ENCODE measurements at regions not wholly inside any gene's neighbourhood (a gene's known extent, or its start where the extent isn't known, plus 50 kb on each side); places are given as distances from the start of the nearest gene placed in this dataset.

DNA sequence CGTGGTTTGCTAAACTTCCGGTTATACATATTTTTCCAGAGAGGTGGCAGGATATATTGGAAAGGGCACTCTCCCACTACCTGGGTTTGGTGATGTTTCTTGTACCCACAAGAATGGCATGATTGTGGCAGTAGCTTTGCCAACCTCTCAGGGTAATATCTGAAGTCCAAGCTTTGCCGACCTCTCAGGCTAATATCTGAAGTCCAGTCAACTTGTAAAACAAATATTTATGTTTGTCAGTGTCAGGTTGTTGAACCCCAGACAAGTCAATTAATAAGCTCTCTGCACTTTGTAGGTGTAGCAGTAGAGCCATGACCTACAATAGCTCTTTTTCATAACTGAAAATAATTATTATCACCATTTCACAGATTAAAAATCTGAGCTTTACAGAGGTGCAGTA is 167.0 kb downstream of the POU4F1 start:
- TF ChIP-seq CTCF (IDR thresholded peaks at IDR 0.05; ENCODE audit: insufficient read depth, low read length, severe bottlenecking): no peak
- Histone ChIP-seq H3K36me3 (ENCODE audit: control insufficient read depth, insufficient read depth, low read length) (no peaks in the 10 kb centered on the region), H3K27me3 (ENCODE audit: control insufficient read depth, insufficient read depth, low read length) (no peaks in the 10 kb centered on the region), H3K4me3 (ENCODE audit: low read depth, low read length) (no peak overlapping the region)
- DNase-seq (ENCODE audit: low read depth): no peak
- no peak for FAIRE-seq

DNA sequence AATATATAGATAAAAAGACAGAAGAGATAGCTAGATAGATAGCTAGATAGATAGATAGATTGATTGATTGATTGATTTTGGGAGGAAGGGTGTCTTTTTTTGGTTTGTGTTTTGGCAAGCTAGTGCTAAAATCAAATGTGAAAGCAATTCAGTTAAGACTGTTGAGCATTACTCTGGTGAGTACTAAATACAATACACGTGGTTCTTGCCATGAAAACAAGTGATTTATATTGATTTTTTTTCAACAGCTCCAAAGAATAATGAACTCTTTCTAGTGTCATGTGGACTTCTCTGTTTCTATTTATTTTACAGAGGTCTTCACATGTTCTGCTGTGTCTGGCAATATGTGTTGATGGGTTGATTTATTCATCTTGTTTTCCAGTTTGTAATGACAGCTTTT is 172.0 kb downstream of the POU4F1 start:
- Histone ChIP-seq H3K36me3 (ENCODE audit: control insufficient read depth, insufficient read depth, low read length) (no peaks in the 10 kb centered on the region), H3K4me3 (ENCODE audit: low read depth, low read length) (no peak overlapping the region), H3K27me3 (ENCODE audit: control insufficient read depth, insufficient read depth, low read length) (no peaks in the 10 kb centered on the region)
- no peak for DNase-seq (ENCODE audit: low read depth)
- FAIRE-seq: no peak
- TF ChIP-seq CTCF (IDR thresholded peaks at IDR 0.05; ENCODE audit: insufficient read depth, low read length, severe bottlenecking): no peak

GRCh38 chr13:78430811-78431210 is 172.5 kb downstream of the POU4F1 start:
- H3K4me3 ChIP-seq (ENCODE audit: low read depth, low read length): no peak overlapping the region
- TF ChIP-seq CTCF (IDR thresholded peaks at IDR 0.05; ENCODE audit: insufficient read depth, low read length, severe bottlenecking): no peak
- H3K36me3 ChIP-seq (ENCODE audit: control insufficient read depth, insufficient read depth, low read length): no peaks in the 10 kb centered on the region
- DNase-seq (ENCODE audit: low read depth) (no peak), FAIRE-seq (no peak)
- no peaks in the 10 kb centered on the region for H3K27me3 ChIP-seq (ENCODE audit: control insufficient read depth, insufficient read depth, low read length)

GRCh38 chr13:78430166-78430791 is 173.1 kb downstream of the POU4F1 start:
- Histone ChIP-seq H3K4me3 (ENCODE audit: low read depth, low read length) (no peak overlapping the region), H3K27me3 (ENCODE audit: control insufficient read depth, insufficient read depth, low read length) (no peaks in the 10 kb centered on the region), H3K36me3 (ENCODE audit: control insufficient read depth, insufficient read depth, low read length) (no peaks in the 10 kb centered on the region)
- DNase-seq (ENCODE audit: low read depth): no peak
- TF ChIP-seq CTCF (IDR thresholded peaks at IDR 0.05; ENCODE audit: insufficient read depth, low read length, severe bottlenecking): no peak
- no peak for FAIRE-seq

GRCh38 chr13:78428646-78429045 is 174.7 kb downstream of the POU4F1 start:
- no peak for FAIRE-seq
- H3K36me3 ChIP-seq (ENCODE audit: control insufficient read depth, insufficient read depth, low read length): no peaks in the 10 kb centered on the region
- no peak for DNase-seq (ENCODE audit: low read depth)
- no peaks in the 10 kb centered on the region for H3K27me3 ChIP-seq (ENCODE audit: control insufficient read depth, insufficient read depth, low read length)
- TF ChIP-seq CTCF (IDR thresholded peaks at IDR 0.05; ENCODE audit: insufficient read depth, low read length, severe bottlenecking): no peak
- no peak overlapping the region for H3K4me3 ChIP-seq (ENCODE audit: low read depth, low read length)

GRCh38 chr13:78426183-78426582 is 177.2 kb downstream of the POU4F1 start:
- no peak for TF ChIP-seq CTCF (IDR thresholded peaks at IDR 0.05; ENCODE audit: insufficient read depth, low read length, severe bottlenecking)
- no peak for FAIRE-seq
- H3K36me3 ChIP-seq (ENCODE audit: control insufficient read depth, insufficient read depth, low read length): no peaks in the 10 kb centered on the region
- H3K4me3 ChIP-seq (ENCODE audit: low read depth, low read length): no peak overlapping the region
- H3K27me3 ChIP-seq (ENCODE audit: control insufficient read depth, insufficient read depth, low read length): no peaks in the 10 kb centered on the region
- no peak for DNase-seq (ENCODE audit: low read depth)

Data from bronchial epithelial cell (primary cell).